Thoracic aorta (tissue), 2 donors: ENCODE measurements at regions not wholly inside any gene's neighbourhood (a gene's known extent, or its start where the extent isn't known, plus 50 kb on each side); places are given as distances from the start of the nearest gene placed in this dataset.

Experiments used
- ATAC-seq: fragments of 150-250 bp; one replicate; pipeline ENCODE4 v1.8.0; 2017; ENCODE audit warnings: low read depth; ENCODE audit not compliant: insufficient number of reproducible peaks, low FRiP score
- DNase-seq: peaks from one replicate; pipeline ENCODE4 v3.0.0-alpha.2; 2020; ENCODE audit warnings: low spot score
- H3K27ac ChIP-seq, 2 donors: fragments of 200-600 bp; sonication (generic); 1 replicate in 1 of 2; 2 replicates in 1 of 2; pipeline ENCODE4 v1.5.1; 2016; ENCODE audit warnings: mild to moderate bottlenecking in 2 of 2, moderate library complexity in 2 of 2
- H3K27me3 ChIP-seq: fragments of 200-600 bp; sonication (generic); replicated peaks from 2 replicates; pipeline ENCODE4 v1.6.0; 2016; ENCODE audit warnings: mild to moderate bottlenecking; ENCODE audit not compliant: insufficient read depth
- H3K36me3 ChIP-seq: fragments of 200-600 bp; sonication (generic); one replicate; pipeline ENCODE4 v1.5.1; 2016
- H3K4me1 ChIP-seq, 2 donors: fragments of 200-600 bp; sonication (generic); 1 replicate in 1 of 2; 2 replicates in 1 of 2; pipeline versions ENCODE4 v1.5.1 to v1.6.0; 2016; ENCODE audit warnings: low read depth in 2 of 2, mild to moderate bottlenecking in 1 of 2; ENCODE audit not compliant: control insufficient read depth in 1 of 2
- H3K4me3 ChIP-seq: fragments of 200-600 bp; sonication (generic); 2 replicates; pipeline ENCODE4 v1.5.1; 2016; ENCODE audit warnings: mild to moderate bottlenecking
- H3K9me3 ChIP-seq: fragments of 200-600 bp; sonication (generic); 2 replicates; pipeline ENCODE4 v1.5.1; 2016
- TF ChIP-seq, protein P1 (sequence below): fragments of 200-600 bp; sonication (generic); IDR thresholded peaks from one replicate; pipeline ENCODE4 v1.5.1; 2019; ENCODE audit warnings: antibody characterized with exemption

DNA sequence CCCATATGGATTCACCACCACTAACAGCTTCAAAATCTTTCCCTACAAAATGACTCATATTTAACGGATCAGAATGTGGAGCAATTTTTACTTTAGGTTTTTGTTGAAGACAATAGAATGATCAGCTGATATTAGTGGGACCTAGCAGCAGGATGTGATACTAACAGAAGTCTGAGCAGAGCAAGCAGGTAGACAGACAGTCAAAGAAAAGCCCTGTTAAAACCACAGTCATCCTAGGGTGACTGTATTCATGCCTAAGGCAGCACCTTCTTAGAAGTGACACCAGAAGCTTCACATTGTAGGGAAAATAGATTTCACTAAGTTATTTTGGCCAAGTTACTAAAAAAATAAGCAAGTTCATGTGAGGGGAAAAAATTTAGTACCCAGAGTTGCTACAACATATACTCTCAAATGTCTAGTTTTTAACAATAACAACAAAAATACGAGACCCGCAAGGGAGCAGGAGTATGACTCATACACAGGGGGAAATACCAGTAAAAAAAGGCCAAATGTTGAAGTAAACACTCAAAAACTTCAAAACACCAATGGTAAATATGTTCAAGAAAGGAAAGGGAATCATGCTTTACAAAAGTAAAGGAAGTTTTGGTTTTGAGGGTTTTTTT lies 590.9 kb downstream of the EPHA3 start:
- H3K4me1 ChIP-seq = peaks cover 0 to under 1% of the 10 kb centered on the region in 2 donors
- DNase-seq = no peak
- TF ChIP-seq, protein P1, sequence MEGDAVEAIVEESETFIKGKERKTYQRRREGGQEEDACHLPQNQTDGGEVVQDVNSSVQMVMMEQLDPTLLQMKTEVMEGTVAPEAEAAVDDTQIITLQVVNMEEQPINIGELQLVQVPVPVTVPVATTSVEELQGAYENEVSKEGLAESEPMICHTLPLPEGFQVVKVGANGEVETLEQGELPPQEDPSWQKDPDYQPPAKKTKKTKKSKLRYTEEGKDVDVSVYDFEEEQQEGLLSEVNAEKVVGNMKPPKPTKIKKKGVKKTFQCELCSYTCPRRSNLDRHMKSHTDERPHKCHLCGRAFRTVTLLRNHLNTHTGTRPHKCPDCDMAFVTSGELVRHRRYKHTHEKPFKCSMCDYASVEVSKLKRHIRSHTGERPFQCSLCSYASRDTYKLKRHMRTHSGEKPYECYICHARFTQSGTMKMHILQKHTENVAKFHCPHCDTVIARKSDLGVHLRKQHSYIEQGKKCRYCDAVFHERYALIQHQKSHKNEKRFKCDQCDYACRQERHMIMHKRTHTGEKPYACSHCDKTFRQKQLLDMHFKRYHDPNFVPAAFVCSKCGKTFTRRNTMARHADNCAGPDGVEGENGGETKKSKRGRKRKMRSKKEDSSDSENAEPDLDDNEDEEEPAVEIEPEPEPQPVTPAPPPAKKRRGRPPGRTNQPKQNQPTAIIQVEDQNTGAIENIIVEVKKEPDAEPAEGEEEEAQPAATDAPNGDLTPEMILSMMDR = no peak
- H3K4me3 ChIP-seq = no peak overlapping the region
- ATAC-seq = no peak
- H3K9me3 ChIP-seq = no peaks in the 10 kb centered on the region
- no peaks in the 10 kb centered on the region for H3K36me3 ChIP-seq
- no peak overlapping the region for H3K27ac ChIP-seq
- H3K27me3 ChIP-seq = no peaks in the 10 kb centered on the region

DNA sequence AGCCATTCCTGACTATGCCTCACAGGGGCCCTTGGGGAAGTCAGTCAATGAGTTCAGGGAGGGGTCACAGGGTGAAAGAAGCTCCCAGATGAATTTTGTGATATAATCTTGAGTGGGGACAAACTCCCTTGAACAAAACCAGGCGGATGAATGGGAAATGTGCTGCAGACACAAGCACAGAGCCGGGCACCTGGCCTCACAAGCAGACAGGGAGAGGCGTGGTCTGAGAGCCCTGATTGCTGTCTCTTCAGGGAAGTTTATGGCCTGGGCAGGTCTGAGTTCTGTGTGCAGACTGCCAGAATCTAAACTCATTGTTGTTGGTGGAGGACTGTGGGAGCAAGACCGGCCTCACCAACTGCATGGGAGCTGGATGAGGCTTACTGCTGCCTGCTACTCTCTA lies 591.8 kb downstream of the EPHA3 start:
- Histone ChIP-seq H3K36me3 (no peaks in the 10 kb centered on the region), H3K4me1 (no peaks in the 10 kb centered on the region), H3K4me3 (no peak overlapping the region), H3K9me3 (no peaks in the 10 kb centered on the region), H3K27me3 (no peaks in the 10 kb centered on the region), H3K27ac (no peak overlapping the region)
- ATAC-seq (no peak), DNase-seq (no peak)
- TF ChIP-seq, protein P1 = no peak

DNA sequence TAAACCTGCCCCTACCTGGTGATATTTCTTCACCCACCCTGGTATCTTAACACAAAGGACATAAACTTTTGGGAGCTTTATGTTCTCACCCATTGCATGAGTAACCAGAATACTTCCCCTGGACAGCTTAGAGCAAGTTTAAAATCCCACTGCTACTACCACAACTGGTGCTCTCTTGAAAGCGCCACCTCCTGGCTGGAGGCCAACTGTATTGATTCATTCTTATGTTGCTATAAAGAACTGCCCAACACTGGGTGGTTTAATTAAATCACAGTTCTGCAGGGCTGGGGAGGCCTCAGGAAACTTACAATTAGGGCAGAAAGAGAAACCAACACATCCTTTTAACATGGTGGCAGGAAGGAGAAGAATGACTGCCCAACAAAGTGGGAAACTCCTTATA lies 592.4 kb downstream of the EPHA3 start:
- Histone ChIP-seq H3K4me1 (no peaks in the 10 kb centered on the region), H3K27me3 (no peaks in the 10 kb centered on the region), H3K27ac (no peak overlapping the region), H3K36me3 (no peaks in the 10 kb centered on the region), H3K9me3 (no peaks in the 10 kb centered on the region), H3K4me3 (no peak overlapping the region)
- DNase-seq (no peak), ATAC-seq (no peak)
- TF ChIP-seq, protein P1 = no peak

DNA sequence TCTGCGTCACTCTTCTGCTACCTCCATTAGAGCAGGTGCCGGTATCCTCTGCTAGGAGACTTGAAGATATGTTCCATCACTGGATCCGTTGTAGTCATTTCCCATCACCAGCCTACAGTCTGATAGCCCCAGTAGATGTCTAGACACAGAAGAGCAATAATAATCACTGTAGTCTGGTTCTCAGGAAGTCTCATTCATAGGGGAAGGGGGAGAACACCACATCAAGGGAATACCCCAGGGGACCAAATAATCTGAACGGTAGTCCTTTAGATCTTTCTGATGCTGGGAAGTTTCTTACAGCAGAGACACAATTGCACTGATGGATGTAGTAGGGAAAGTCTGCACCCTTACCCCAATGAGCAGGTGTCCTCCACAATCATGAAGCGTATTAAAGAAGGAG lies 595.0 kb downstream of the EPHA3 start:
- H3K4me1 ChIP-seq = no peaks in the 10 kb centered on the region
- ATAC-seq = no peak
- no peak for DNase-seq
- H3K27ac ChIP-seq = no peak overlapping the region
- no peaks in the 10 kb centered on the region for H3K9me3 ChIP-seq
- no peak overlapping the region for H3K4me3 ChIP-seq
- H3K27me3 ChIP-seq = no peaks in the 10 kb centered on the region
- TF ChIP-seq, protein P1 = no peak
- no peaks in the 10 kb centered on the region for H3K36me3 ChIP-seq

DNA sequence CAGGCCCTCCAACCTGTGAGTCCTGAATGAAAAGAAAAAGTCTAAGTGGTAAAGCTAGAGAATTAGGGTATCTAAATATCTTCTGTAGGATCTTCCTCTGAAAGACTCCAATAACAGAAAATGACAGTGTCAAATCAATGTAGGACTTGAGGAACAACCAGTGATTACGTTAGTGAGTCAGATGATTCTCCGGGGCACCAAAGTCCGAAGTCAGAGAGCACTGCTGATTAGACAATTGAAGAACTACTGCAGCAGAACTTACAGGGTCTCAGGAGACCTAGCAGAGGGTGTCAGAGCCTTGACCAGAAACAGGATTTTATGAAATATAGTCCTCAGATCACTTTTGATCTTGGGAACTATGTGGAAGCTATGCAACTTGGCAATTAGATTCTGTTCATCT lies 605.8 kb downstream of the EPHA3 start:
- no peak overlapping the region for H3K27ac ChIP-seq
- H3K9me3 ChIP-seq = no peaks in the 10 kb centered on the region
- no peaks in the 10 kb centered on the region for H3K4me1 ChIP-seq
- no peak overlapping the region for H3K4me3 ChIP-seq
- TF ChIP-seq, protein P1 = no peak
- DNase-seq (no peak), ATAC-seq (no peak)
- H3K27me3 ChIP-seq = no peaks in the 10 kb centered on the region
- H3K36me3 ChIP-seq = no peaks in the 10 kb centered on the region
